Activated CD4-positive, alpha-beta T cell treated with anti-CD3 and anti-CD28 coated beads, Interleukin-2, amount 50 U/mL, for 16 hours (primary cell): ENCODE measurements at regions not wholly inside any gene's neighbourhood (a gene's known extent, or its start where the extent isn't known, plus 50 kb on each side); places are given as distances from the start of the nearest gene placed in this dataset.
"Not testable (repeated sequence)": the region's sequence is repeated elsewhere in the genome, so short reads cannot be mapped to it uniquely, and the experiment has no call there.

Experiments
- DNase-seq: peaks from one replicate; pipeline ENCODE4 v3.0.0-alpha.2; 2020

DNA sequence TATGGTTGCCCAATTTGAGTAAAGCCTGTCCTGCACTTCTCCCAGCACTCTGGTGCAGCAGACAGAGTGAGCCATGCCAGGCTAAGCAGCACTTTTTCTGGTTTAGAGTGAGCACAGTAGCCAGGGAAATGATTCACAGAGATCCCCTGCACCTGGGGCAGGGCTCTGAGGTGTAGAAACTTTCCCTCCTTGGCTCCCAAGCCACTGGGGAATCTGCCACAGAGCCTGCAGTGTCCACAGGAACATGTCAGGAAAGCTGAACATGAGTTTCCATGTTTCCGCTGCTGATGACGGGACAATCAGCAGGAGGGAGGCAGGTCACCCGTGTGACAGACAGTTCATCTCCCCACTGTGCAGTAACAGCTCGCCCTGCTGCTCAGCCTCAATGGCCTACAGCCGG lies 429.9 kb upstream of the B3GAT1 start:
- DNase-seq: no peak

DNA sequence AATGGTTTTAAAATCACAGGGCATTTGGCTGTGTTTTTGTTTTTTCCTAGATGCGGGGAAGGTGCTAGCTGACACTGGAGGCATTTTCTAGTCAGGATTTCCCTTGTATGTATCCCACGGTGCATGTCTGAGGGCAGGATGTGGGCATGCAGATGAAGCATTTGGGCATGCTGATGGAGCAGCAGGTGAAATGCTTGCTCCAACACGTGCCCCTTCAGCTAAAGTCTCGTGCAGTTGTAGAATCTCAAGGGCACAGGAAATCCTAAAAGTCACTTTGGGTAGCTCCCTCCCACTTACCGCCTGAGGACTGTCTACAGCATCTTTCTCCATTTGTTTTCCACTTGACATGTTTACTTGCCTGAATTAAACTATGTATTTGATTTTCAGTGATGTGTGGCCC lies 429.4 kb upstream of the B3GAT1 start:
- DNase-seq: no peak

DNA sequence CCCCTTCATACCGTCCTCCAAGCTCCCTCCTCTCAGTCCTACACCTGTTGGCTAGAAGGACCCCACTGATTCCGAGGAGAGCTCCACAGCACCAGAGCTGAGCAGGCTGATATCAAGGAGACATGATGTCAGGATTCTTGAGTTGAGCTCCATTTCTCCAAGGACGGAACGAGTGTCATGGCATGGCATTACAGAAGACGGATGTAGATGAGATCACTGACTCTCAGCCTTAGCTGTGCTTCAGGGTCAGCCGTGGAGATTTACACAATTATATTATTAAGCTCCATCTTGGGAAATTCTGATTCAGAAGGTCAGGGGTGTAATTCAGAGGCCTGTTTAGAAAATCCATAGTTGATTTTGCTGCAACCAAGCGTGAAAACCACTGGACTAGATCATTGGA lies 428.9 kb upstream of the B3GAT1 start:
- no peak for DNase-seq

GRCh38 chr11:134840165-134840564 lies 428.1 kb upstream of the B3GAT1 start:
- not testable (repeated sequence) for DNase-seq

DNA sequence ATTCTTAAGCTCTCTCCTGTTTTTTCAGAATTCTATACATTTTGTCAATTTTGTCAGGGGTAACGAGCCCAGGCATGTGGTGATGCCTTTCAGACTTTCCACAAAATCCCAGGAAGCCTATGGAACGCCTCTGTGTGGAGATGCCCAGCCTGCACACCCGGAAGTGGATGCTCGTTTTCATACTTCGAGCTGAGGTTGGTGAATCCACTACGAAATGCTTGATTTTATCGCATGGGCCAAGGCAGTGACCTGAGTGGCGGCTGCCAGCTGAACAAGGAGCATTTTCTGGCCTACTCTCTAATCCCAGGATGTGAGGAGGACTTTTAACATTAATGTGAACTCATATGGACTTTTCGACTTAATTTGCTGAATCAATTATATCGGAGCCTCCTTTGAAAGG lies 426.7 kb upstream of the B3GAT1 start:
- no peak for DNase-seq

GRCh38 chr11:134837887-134838232 lies 425.8 kb upstream of the B3GAT1 start:
- DNase-seq: no peak

GRCh38 chr11:134837166-134837886 lies 425.3 kb upstream of the B3GAT1 start:
- DNase-seq: no peak

DNA sequence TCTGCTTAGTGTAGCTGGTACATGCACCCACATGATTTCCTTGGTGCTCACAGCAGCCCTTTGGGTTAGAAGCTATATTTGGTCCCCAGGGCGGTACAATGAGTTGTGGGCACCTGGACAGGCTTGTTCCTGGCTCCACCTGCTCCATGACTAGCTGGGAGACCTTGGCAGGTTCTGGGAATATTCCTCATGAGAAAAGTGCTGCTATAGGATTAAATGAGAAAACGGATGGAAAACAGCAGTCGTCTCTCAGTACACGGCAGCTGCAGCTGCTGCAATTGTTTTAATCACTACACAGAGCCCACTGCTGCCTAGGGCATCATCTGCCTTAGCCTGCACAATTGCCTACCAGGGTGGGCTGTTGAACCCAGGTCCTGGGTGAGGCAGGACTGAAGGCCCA lies 424.5 kb upstream of the B3GAT1 start:
- no peak for DNase-seq

GRCh38 chr11:134835561-134835960 lies 423.5 kb upstream of the B3GAT1 start:
- DNase-seq: no peak

GRCh38 chr11:134830312-134830711 lies 418.3 kb upstream of the B3GAT1 start:
- DNase-seq: no peak

GRCh38 chr11:134823970-134824369 lies 411.9 kb upstream of the B3GAT1 start:
- no peak for DNase-seq

DNA sequence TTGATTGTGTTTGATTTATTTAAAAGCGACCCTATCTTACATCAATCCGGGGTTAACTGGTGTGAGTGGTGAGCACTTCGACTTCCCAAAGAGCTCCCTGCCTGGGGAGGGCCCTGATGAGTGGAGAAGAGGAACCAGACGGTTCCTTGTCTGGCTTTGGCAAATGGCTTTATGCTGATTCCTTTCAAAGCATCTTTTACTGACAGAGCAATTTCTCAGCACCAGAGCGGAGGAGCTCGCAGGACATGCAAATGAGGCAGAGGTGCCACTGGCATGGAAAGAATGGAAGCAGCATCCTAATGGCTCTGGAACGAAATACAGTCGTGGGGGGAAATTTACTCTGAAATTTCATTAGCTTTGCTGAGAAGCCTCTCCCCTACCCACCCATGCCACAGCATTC lies 410.9 kb upstream of the B3GAT1 start:
- DNase-seq: no peak

DNA sequence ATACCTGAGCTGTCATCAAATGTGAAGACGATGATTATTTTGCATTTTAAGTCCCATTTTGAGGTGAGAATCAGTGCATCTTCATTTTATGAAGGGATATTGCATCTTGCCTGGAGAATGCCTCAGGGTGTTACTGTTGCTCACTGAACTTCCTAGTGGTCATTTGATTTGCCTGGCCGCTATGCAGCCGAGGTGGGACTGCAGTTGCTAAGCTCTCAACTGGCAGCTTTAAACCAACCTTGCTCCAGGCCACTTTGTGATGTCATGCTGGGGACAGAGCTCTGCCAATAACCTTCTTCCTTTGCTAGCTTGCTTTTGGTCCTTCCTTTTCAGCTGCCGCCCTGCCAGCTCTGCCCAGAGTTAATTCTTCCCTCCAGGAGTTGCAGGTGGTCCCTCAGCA lies 409.4 kb upstream of the B3GAT1 start:
- DNase-seq: no peak

GRCh38 chr11:134819041-134819440 lies 407.0 kb upstream of the B3GAT1 start:
- DNase-seq: no peak

- DNase-seq: no peak
These were observed 406.5 kb upstream of the B3GAT1 start for GRCh38 chr11:134818516-134818915.

GRCh38 chr11:134815404-134815803 lies 403.4 kb upstream of the B3GAT1 start:
- DNase-seq: no peak

DNA sequence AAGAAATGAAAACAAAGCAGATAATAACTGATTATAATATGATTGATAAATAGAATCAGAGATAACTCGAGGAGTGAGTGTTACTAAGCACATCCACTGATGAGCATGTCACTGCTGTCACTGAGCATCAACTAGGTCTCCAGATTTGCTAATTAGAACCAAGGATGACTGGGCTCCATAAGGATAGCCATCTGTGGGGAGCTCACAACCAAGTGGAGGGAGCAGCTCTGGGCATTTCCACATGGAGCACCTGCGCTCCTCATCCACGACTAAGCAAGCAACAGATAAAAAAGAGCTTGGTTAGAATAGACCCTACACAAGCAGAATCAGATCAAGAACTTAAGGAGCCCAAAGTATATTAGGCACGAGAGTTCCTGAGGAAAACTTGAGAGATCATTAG lies 396.0 kb upstream of the B3GAT1 start:
- DNase-seq: no peak

DNA sequence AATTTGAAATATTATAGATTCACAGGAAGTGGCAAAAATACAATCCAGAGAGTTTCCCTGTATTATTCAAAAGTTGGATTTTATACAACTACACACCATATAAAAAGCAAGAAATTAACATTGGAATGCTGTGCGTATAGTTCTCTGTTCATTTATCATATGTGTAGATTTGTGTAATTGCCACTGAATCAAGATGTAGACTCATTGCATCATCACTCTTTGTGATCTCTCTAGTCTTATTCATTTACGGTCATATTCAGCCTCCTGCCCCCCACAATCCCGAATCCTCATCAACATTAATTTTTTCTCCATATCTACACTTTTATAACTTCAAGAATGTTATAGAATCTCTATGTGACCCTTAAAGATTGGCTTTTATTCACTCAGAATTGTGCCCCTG lies 390.6 kb upstream of the B3GAT1 start:
- DNase-seq: no peak

DNA sequence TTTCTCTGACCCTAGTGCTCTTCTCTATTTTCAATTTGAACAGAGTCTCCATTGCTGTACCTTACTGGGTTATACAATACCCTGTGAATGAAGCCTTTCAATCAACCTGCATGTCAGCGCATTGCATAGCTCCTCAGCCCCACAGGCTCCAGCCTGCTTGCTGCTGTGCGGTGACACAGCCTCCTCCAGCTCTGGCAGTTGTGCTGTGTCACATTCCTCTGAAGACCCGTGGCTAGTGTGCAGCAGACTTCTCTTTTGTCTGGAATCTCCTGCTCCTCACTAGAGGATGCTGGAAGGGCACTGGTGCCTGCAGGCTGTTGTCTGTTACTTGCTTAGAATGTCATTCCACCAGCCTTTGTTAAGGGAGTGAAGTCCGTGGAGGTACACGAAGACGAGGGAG lies 390.1 kb upstream of the B3GAT1 start:
- DNase-seq: no peak

DNA sequence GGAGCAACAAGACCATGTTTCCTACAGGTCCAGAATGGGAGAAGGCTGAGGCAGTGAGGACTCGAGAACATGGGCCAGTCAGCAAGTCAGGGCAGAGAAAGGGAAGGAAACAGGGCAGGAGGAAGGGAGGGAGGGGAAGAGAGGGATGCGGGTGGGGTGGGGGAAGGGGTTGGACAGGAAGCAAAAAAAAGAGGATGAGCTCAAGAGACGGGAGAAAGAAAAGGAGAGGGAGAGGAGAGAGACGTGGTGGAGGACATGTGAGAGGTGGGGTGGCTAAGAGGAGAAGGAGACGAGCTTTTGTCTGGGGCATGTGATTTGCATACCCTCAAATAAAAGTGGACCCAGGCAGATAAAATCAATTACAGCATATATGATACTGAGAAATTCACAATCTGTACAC lies 389.5 kb upstream of the B3GAT1 start:
- no peak for DNase-seq

DNA sequence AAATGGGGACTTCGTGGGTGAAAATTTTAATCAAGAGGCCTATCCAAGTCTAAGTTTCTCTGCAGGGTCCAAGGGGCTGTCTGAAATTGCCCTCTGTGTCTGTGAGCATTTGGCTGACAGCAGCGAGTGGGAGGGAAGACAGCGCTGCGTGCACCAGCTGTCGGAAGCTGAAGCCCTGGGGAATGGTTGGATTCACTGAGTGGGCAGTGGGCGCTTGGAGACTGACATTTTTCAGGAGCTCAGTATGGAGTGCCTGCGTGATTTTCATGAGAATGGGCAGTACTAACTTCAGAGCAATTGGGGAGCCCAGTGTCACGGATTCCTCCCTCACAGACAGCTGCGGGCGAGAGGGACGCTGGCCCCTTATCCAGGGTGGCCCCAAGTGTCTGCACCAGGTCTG lies 388.8 kb upstream of the B3GAT1 start:
- DNase-seq: no peak

DNA sequence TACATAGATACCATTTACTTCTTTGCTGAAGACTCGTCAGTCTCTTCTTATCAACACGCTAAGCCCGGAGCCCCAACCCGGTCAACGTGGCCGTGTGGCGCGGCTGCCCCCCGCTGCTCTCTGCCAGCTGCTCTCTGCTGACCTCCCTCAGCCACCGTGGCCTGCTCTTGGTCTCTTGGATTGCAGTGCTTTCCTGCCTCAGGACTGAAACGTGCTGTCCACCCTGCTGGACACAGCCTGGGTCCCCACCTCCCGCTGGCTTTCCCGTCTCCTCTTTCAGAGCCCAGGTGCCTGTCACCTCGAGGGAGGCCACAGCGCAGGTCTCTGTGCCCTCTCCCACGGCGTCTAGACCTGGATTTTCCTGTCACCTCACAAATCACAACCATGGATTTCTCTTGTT lies 388.1 kb upstream of the B3GAT1 start:
- DNase-seq: no peak

DNA sequence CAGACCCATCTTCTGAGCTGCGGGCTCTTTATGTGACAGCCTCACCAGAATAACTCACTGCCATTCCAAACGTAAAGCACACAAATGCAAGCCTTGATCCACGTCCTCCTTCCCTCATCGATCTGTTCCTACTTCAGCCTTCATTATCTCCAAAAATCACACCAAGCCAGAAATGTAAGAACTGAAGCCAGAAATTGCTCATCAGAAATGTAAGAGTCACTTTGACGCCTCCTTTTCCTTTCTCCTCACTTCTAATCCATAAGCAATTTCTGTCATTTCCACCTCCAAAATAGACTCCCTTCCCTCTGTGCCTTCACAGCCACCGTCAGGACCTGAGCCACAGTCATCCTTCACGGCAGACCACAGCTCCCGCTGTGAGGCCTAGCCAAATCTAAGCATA lies 387.3 kb upstream of the B3GAT1 start:
- DNase-seq: no peak

DNA sequence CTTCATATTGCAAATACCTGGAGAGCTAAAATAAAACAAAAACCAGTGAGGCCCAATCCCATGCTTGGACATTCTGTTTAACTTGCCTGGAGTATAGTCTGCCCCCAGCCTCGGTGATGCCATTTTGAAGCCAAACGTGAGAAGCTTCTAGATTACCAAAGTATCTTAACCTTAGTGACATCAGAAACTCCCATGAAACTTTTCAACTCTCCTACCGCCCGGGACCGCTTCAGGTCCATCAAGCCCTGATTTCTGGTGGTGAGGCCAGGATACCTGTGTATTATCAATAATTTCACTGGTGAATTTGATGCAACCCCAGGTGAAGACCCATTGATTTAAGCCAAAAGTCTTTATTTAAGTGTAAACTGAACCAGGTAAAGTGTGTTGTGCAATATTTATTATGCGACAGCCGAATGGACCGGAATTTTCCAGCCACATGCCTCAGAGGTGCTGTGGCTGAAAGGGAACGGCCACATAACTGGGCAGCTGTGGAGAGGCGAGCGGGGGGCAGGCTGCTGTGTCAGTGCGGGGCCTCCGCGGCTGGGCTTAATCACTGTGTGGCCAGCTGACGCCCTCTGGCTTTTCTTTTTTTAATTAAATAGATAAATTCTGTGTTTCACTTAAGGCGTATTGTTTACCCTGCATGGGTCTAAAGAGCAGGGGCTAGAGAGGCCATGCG lies 385.5 kb upstream of the B3GAT1 start:
- no peak for DNase-seq

GRCh38 chr11:134795017-134795416 lies 383.0 kb upstream of the B3GAT1 start:
- no peak for DNase-seq
